ENCODE measurements at regions not wholly inside any gene's neighbourhood (a gene's known extent, or its start where the extent isn't known, plus 50 kb on each side); places are given as distances from the start of the nearest gene placed in this dataset.

GRCh38 chr2:150339282-150339681, 148.2 kb downstream of the RND3 start:
- TF ChIP-seq, protein P1, sequence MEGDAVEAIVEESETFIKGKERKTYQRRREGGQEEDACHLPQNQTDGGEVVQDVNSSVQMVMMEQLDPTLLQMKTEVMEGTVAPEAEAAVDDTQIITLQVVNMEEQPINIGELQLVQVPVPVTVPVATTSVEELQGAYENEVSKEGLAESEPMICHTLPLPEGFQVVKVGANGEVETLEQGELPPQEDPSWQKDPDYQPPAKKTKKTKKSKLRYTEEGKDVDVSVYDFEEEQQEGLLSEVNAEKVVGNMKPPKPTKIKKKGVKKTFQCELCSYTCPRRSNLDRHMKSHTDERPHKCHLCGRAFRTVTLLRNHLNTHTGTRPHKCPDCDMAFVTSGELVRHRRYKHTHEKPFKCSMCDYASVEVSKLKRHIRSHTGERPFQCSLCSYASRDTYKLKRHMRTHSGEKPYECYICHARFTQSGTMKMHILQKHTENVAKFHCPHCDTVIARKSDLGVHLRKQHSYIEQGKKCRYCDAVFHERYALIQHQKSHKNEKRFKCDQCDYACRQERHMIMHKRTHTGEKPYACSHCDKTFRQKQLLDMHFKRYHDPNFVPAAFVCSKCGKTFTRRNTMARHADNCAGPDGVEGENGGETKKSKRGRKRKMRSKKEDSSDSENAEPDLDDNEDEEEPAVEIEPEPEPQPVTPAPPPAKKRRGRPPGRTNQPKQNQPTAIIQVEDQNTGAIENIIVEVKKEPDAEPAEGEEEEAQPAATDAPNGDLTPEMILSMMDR (IDR thresholded peaks at IDR 0.05): no peak
- no peak for TF ChIP-seq POLR2A (IDR thresholded peaks at IDR 0.05)
